ENCODE measurements at regions not wholly inside any gene's neighbourhood (a gene's known extent, or its start where the extent isn't known, plus 50 kb on each side); places are given as distances from the start of the nearest gene placed in this dataset.

- H3K27ac ChIP-seq (ENCODE audit: control insufficient read depth, insufficient read depth, low read length) = no peak overlapping the region
- H4K20me1 ChIP-seq (ENCODE audit: control insufficient read depth, extremely low read depth, insufficient read depth, low read length) = no peaks in the 10 kb centered on the region
- no peaks in the 10 kb centered on the region for H3K27me3 ChIP-seq (ENCODE audit: control insufficient read depth, extremely low read depth, insufficient read depth, low read length)
- H3K9me1 ChIP-seq (ENCODE audit: control insufficient read depth, extremely low read depth, insufficient read depth, low read length) = no peaks in the 10 kb centered on the region
- no peaks in the 10 kb centered on the region for H3K36me3 ChIP-seq (ENCODE audit: control insufficient read depth in 2 of 2, extremely low read depth in 1 of 2, insufficient read depth in 2 of 2, low read length in 2 of 2)
- dilution Hi-C loops (cut with MboI; ENCODE audit: extremely low pct_ligation_motif_present, low sequenced_read_pairs) = no loop called here
- no peaks in the 10 kb centered on the region for H3K4me1 ChIP-seq (ENCODE audit: control insufficient read depth, extremely low read depth, insufficient read depth, low read length)
- DNase-seq (ENCODE audit: low read depth, low spot score) (no peak), FAIRE-seq (no peak)
- H3K4me2 ChIP-seq (ENCODE audit: control insufficient read depth, extremely low read depth, insufficient read depth, low read depth, low read length) = no peak overlapping the region
- H3K9ac ChIP-seq (ENCODE audit: control insufficient read depth, extremely low read depth, insufficient read depth, low read length) = no peak overlapping the region
- H3K9me3 ChIP-seq (ENCODE audit: control insufficient read depth, low read depth, low read length) = no peaks in the 10 kb centered on the region
- TF ChIP-seq, protein P1, sequence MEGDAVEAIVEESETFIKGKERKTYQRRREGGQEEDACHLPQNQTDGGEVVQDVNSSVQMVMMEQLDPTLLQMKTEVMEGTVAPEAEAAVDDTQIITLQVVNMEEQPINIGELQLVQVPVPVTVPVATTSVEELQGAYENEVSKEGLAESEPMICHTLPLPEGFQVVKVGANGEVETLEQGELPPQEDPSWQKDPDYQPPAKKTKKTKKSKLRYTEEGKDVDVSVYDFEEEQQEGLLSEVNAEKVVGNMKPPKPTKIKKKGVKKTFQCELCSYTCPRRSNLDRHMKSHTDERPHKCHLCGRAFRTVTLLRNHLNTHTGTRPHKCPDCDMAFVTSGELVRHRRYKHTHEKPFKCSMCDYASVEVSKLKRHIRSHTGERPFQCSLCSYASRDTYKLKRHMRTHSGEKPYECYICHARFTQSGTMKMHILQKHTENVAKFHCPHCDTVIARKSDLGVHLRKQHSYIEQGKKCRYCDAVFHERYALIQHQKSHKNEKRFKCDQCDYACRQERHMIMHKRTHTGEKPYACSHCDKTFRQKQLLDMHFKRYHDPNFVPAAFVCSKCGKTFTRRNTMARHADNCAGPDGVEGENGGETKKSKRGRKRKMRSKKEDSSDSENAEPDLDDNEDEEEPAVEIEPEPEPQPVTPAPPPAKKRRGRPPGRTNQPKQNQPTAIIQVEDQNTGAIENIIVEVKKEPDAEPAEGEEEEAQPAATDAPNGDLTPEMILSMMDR (optimal IDR thresholded peaks at IDR 0.05 in 1 of 3, IDR thresholded peaks at IDR 0.05 in 1 of 3, conservative IDR thresholded peaks at IDR 0.05 in 1 of 3; ENCODE audit: extremely low read depth in 1 of 3, insufficient read depth in 2 of 3, low read length in 3 of 3) = no peak
- TF ChIP-seq EZH2 (IDR thresholded peaks at IDR 0.05; ENCODE audit: low read length) = no peak
- no peak overlapping the region for H2AFZ ChIP-seq (ENCODE audit: control insufficient read depth, low read length)
- H3K79me2 ChIP-seq (ENCODE audit: control insufficient read depth, insufficient read depth, low read length) = no peaks in the 10 kb centered on the region
- H3K4me3 ChIP-seq (ENCODE audit: control insufficient read depth in 2 of 3, extremely low read depth in 1 of 3, insufficient read depth in 2 of 3, low read depth in 1 of 3, low read length in 3 of 3) = no peak overlapping the region
Observed at GRCh38 chr5:158127536-158127935, 268.6 kb upstream of the CLINT1 start.

DNA sequence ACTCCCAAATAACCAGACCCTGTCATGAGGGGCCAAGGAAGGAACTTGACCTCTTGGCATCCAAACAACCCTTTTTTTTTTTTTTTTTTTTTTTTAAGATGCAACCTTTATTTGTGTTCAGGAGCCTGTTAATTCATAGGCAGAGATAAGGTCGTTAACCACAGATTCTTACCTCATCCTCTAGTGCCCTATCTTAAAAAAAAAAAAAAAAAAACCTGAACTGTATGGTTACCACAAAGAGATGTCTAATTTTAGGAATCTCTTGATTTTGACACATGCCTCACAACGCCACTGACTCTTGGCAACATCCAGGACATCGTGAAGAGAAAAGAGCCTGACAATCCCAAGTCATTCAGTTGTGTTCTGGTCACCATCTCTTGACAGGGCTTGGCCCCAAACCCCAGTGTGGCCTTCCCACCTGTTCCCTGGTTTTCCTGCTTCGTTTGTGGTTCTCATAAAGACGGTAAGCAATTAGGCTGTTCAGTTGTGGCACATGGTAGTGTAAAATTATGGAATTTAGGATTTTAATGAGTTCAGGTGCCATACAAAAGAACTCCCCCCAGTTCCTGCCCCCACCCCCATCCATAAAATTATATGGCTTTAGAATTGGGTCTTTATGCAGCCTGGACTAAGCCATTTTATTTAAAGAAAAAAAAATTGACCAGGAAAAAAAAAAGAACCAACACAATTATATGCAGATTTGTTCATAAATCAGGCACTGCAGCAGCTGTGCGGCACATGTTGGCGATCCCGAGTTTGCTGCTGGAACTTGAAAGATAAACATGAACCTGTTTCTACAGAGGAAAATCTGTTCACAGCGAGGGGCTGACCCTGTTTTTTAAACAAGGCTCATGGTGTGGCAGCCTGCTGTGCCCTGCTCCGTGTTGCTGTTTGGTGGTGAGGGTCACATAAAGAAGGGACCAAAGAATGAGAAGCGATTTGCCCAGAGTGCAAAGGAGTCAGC is 267.8 kb upstream of the CLINT1 start:
- Histone ChIP-seq H3K4me1 (ENCODE audit: control insufficient read depth, extremely low read depth, insufficient read depth, low read length) (no peaks in the 10 kb centered on the region), H3K4me2 (ENCODE audit: control insufficient read depth, extremely low read depth, insufficient read depth, low read depth, low read length) (no peak overlapping the region), H3K79me2 (ENCODE audit: control insufficient read depth, insufficient read depth, low read length) (no peaks in the 10 kb centered on the region), H4K20me1 (ENCODE audit: control insufficient read depth, extremely low read depth, insufficient read depth, low read length) (no peaks in the 10 kb centered on the region), H3K36me3 (ENCODE audit: control insufficient read depth in 2 of 2, extremely low read depth in 1 of 2, insufficient read depth in 2 of 2, low read length in 2 of 2) (no peaks in the 10 kb centered on the region), H3K9me3 (ENCODE audit: control insufficient read depth, low read depth, low read length) (no peaks in the 10 kb centered on the region), H3K9ac (ENCODE audit: control insufficient read depth, extremely low read depth, insufficient read depth, low read length) (no peak overlapping the region), H3K27me3 (ENCODE audit: control insufficient read depth, extremely low read depth, insufficient read depth, low read length) (no peaks in the 10 kb centered on the region), H3K4me3 (ENCODE audit: control insufficient read depth in 2 of 3, extremely low read depth in 1 of 3, insufficient read depth in 2 of 3, low read depth in 1 of 3, low read length in 3 of 3) (no peak overlapping the region), H3K27ac (ENCODE audit: control insufficient read depth, insufficient read depth, low read length) (no peak overlapping the region), H3K9me1 (ENCODE audit: control insufficient read depth, extremely low read depth, insufficient read depth, low read length) (no peaks in the 10 kb centered on the region), H2AFZ (ENCODE audit: control insufficient read depth, low read length) (no peak overlapping the region)
- DNase-seq (ENCODE audit: low read depth, low spot score) (no peak), FAIRE-seq (no peak)
- TF ChIP-seq, protein P1 (optimal IDR thresholded peaks at IDR 0.05 in 1 of 3, IDR thresholded peaks at IDR 0.05 in 1 of 3, conservative IDR thresholded peaks at IDR 0.05 in 1 of 3; ENCODE audit: extremely low read depth in 1 of 3, insufficient read depth in 2 of 3, low read length in 3 of 3) = no peak
- no peak for TF ChIP-seq EZH2 (IDR thresholded peaks at IDR 0.05; ENCODE audit: low read length)
- dilution Hi-C loops (cut with MboI; ENCODE audit: extremely low pct_ligation_motif_present, low sequenced_read_pairs) = no loop called here

All from keratinocyte (primary cell).